ENCODE measurements at regions not wholly inside any gene's neighbourhood (a gene's known extent, or its start where the extent isn't known, plus 50 kb on each side); places are given as distances from the start of the nearest gene placed in this dataset.
A peak's percentile ranks its signal among the peaks of the same experiment; 100 is the strongest.

DNA sequence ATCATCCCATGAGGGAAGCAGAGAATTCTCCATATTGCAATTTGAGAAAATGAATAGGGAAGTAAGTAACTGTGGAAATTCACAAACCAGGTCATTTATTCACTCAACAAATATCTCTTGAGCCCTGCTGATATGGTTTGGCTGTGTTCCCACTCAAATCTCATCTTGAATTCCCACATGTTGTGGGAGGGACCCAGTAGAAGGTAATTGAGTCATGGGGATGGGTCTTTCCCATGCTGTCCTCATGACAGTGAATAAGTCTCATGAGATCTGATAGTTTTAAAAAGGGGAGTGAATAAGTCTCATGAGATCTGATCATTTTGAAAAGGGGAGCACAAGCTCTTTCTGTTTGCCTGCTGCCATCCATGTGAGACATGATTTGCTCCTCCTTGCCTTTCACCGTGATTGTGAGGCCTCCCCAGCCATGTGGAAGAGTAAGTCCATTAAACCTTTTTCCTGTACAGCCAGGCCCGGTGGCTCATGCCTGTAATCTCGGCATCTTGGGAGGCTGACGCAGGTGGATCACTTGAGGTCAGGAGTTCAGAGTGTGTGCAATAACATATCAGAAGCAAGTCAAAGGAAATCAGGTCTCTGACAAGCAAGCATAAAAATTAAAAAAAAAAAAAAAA lies 193.2 kb downstream of the NDUFA10 start:
- no peak overlapping the region for H3K4me3 ChIP-seq (ENCODE audit: low read depth in 1 of 3, low read length in 3 of 3)
- no peaks in the 10 kb centered on the region for H3K4me1 ChIP-seq (ENCODE audit: control insufficient read depth in 4 of 4, insufficient read depth in 4 of 4, low read length in 3 of 4)
- no peak overlapping the region for H3K27ac ChIP-seq (ENCODE audit: low read depth in 1 of 2, low read length in 2 of 2)
- no peaks in the 10 kb centered on the region for H3K27me3 ChIP-seq (ENCODE audit: control insufficient read depth in 4 of 4, insufficient read depth in 4 of 4, low read length in 3 of 4)
- 73% methylated on average over 4 of the region's 4 CpGs for WGBS
- no peak for TF ChIP-seq HNF4A (conservative IDR thresholded peaks at IDR 0.05)
- DNase-seq (ENCODE audit: low spot score): no peak
- H3K36me3 ChIP-seq (ENCODE audit: control insufficient read depth in 4 of 4, insufficient read depth in 3 of 4, low read depth in 1 of 4, low read length in 3 of 4): no peaks in the 10 kb centered on the region
- peaks cover 0 to 5% (median 2%) of the 10 kb centered on the region in 4 donors for H3K9me3 ChIP-seq (ENCODE audit: control insufficient read depth in 4 of 4, low read length in 3 of 4)
- H3K9ac ChIP-seq (ENCODE audit: low read depth in 1 of 2, low read length in 2 of 2): no peak overlapping the region

DNA sequence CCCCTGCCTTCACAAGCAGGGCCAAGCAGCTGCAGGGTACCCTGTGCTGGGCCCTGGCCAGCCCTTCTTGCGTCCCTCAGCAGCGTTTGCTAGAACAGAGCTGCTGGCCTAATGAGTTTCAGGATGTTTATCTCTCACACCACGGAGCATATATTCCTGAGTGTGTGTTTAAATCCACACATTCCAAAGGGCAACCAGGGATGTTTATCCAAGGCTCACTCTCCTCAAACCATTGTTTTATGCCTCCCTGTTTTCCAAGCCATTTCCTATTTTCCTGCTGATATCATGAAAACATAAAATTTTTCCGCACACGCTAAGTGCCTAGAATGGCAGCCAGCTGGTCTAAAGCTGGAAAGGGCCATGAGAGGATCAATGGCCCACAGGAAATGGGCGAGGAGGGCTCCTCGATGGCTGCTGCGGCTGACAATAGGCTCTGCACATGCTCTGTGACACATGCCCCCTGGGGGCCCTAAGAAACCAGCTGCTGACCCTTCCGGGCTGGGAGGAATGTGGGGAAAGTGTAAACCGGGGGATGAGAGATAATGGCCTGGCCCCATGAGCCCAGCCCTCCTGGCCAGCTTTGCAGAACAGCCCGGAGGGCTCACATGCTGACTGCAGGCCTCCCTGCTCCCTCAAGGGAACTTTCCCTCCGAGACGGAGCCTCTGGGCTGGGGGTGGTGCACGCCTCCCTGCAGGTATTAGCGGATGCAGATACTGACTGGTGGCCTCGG lies 194.0 kb downstream of the NDUFA10 start:
- Histone ChIP-seq H3K9ac (ENCODE audit: low read depth in 1 of 2, low read length in 2 of 2) (no peak overlapping the region), H3K27me3 (ENCODE audit: control insufficient read depth in 4 of 4, insufficient read depth in 4 of 4, low read length in 3 of 4) (no peaks in the 10 kb centered on the region), H3K27ac (ENCODE audit: low read depth in 1 of 2, low read length in 2 of 2) (no peak overlapping the region), H3K4me1 (ENCODE audit: control insufficient read depth in 4 of 4, insufficient read depth in 4 of 4, low read length in 3 of 4) (no peaks in the 10 kb centered on the region), H3K36me3 (ENCODE audit: control insufficient read depth in 4 of 4, insufficient read depth in 3 of 4, low read depth in 1 of 4, low read length in 3 of 4) (no peaks in the 10 kb centered on the region), H3K4me3 (ENCODE audit: low read depth in 1 of 3, low read length in 3 of 3) (no peak overlapping the region), H3K9me3 (ENCODE audit: control insufficient read depth in 4 of 4, low read length in 3 of 4) (no peaks in the 10 kb centered on the region)
- TF ChIP-seq NR2F2 (IDR thresholded peaks at IDR 0.05) (peak; percentile 74), ZBTB33 (IDR thresholded peaks at IDR 0.05) (no peak), FOXA2 (IDR thresholded peaks at IDR 0.05) (no peak), RXRA (IDR thresholded peaks at IDR 0.05) (no peak), RAD21 (IDR thresholded peaks at IDR 0.05) (peak in 1 of 2 donors; percentile 10), TAF1 (conservative IDR thresholded peaks at IDR 0.05) (no peak)
- 55% methylated on average over 16 of the region's 16 CpGs for WGBS
- DNase-seq (ENCODE audit: low spot score): peak; percentile 31

DNA sequence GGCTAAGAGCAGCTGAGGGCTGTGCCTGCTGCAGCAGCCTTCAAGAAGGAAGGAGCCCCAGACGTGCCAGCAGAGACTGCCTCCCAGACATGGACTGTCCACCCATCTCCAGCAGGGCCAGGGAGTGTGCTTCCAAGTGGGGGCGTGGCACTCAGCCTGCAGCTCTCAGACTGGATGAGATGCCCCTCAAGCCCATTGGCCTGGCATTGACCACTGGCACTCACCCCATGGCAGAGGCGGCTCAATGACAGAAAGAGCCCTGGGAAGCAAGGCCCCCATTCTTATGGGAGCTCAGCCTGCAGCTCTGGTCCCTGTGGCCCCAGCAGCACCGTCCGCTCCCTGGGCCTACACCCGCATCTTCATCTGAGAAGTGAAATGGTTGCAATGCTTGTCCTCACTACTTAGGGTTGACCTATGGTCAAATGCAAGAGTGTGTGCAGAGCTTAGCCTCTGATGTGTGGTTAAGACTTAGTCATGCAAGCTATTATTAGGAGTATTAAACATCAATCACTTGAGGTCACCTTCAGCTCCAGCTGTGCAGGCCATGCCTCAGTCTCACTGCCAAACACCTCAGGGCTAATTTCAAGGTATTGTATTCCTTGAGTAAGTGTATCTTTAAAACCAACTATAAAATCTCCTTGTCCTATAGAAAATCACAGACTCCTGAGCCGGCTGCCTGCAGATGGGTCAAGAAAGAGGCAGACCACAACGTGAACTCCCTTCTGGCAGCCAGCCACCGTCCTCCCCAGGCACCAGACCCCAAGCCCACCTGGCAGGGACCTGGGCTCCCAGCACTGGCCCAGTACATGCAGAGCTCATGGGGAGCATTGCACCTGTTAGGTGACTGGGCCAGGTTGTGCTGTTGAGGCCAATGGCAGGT lies 194.8 kb downstream of the NDUFA10 start:
- Histone ChIP-seq H3K27me3 (ENCODE audit: control insufficient read depth in 4 of 4, insufficient read depth in 4 of 4, low read length in 3 of 4) (no peaks in the 10 kb centered on the region), H3K9me3 (ENCODE audit: control insufficient read depth in 4 of 4, low read length in 3 of 4) (no peaks in the 10 kb centered on the region), H3K4me1 (ENCODE audit: control insufficient read depth in 4 of 4, insufficient read depth in 4 of 4, low read length in 3 of 4) (no peaks in the 10 kb centered on the region), H3K27ac (ENCODE audit: low read depth in 1 of 2, low read length in 2 of 2) (no peak overlapping the region), H3K9ac (ENCODE audit: low read depth in 1 of 2, low read length in 2 of 2) (no peak overlapping the region), H3K4me3 (ENCODE audit: low read depth in 1 of 3, low read length in 3 of 3) (no peak overlapping the region), H3K36me3 (ENCODE audit: control insufficient read depth in 4 of 4, insufficient read depth in 3 of 4, low read depth in 1 of 4, low read length in 3 of 4) (no peaks in the 10 kb centered on the region)
- TF ChIP-seq MAX (IDR thresholded peaks at IDR 0.05) (no peak), JUND (IDR thresholded peaks at IDR 0.05) (no peak), FOXA1 (IDR thresholded peaks at IDR 0.05) (no peak), TAF1 (conservative IDR thresholded peaks at IDR 0.05) (no peak), ATF3 (IDR thresholded peaks at IDR 0.05) (no peak)
- WGBS: 78% methylated on average over 9 of the region's 9 CpGs
- peak; percentile 30 for DNase-seq (ENCODE audit: low spot score)

Measured in liver (tissue), 7 donors.